Endothelial cell of umbilical vein (primary cell): ENCODE measurements at regions not wholly inside any gene's neighbourhood (a gene's known extent, or its start where the extent isn't known, plus 50 kb on each side); places are given as distances from the start of the nearest gene placed in this dataset.

Experiments
- BruUV-seq: library from RNA; stranded (reverse); fragments of 400-500 nt; replicated peaks from 2 replicates; lab custom pipeline; 2021; lab: Mats Ljungman, UMichigan
- CTCF ChIA-PET: fragments of 300-600, 350-600 bp; sonication (Branson Sonifier 250); formaldehyde crosslinking; loops from one replicate; lab custom pipeline; 2021; ENCODE audit warnings: antibody characterized with exemption, inconsistent platforms; lab: Charles Lee
- POLR2A ChIA-PET: fragments of 300-600, 350-600 bp; sonication (Branson Sonifier 250); formaldehyde crosslinking; loops from one replicate; lab custom pipeline; 2021; ENCODE audit warnings: antibody characterized with exemption, inconsistent platforms; lab: Charles Lee
- DNase-seq: peaks from one replicate; pipeline ENCODE4 v3.0.0-alpha.2; 2011; ENCODE audit warnings: low read depth, low spot score
- FAIRE-seq: peaks from 2 replicates; lab custom pipeline; 2011; peaks lifted over from hg19 to GRCh38; lab: Jason Lieb, UNC
- H2AFZ ChIP-seq: 2 replicates; pipeline ENCODE4 v1.6.0; 2012; ENCODE audit warnings: low read depth, low read length, control low read depth, inconsistent platforms
- H3K27ac ChIP-seq: 2 replicates; pipeline ENCODE4 v1.5.1; 2011; ENCODE audit warnings: low read depth, mild to moderate bottlenecking, control low read depth, low read length, moderate library complexity; ENCODE audit not compliant: insufficient read depth
- H3K27me3 ChIP-seq, 2 experiments: 2 replicates each; pipeline versions ENCODE4 v1.6.0 to v1.6.1; 2011; ENCODE audit warnings: low read length in 2 of 2, mixed read lengths in 1 of 2; ENCODE audit not compliant: control insufficient read depth in 2 of 2, insufficient read depth in 2 of 2
- H3K36me3 ChIP-seq, 2 experiments: 2 replicates in 1 of 2; 3 replicates in 1 of 2; pipeline ENCODE4 v1.5.1; 2011; ENCODE audit warnings: low read length in 2 of 2, mild to moderate bottlenecking in 1 of 2, moderate library complexity in 1 of 2; ENCODE audit not compliant: control insufficient read depth in 2 of 2, insufficient read depth in 2 of 2; ENCODE audit errors: extremely low read depth in 1 of 2
- H3K4me1 ChIP-seq: 3 replicates; pipeline ENCODE4 v1.5.1; 2011; ENCODE audit warnings: mild to moderate bottlenecking, low read length; ENCODE audit not compliant: control insufficient read depth, insufficient read depth; ENCODE audit errors: extremely low read depth
- H3K4me2 ChIP-seq: 2 replicates; pipeline ENCODE4 v1.6.1; 2011; ENCODE audit warnings: low read length, control low read depth, mixed read lengths; ENCODE audit not compliant: insufficient read depth
- H3K4me3 ChIP-seq, 3 experiments: fragments of 200-600 bp in 1 of 3; sonication (generic), shearing (Covaris generic) in 1 of 3; replicated peaks in 1 of 3; 2 replicates each; pipeline ENCODE4 v1.5.1; 2011 to 2016; ENCODE audit warnings: control low read depth in 3 of 3, low read length in 3 of 3, mild to moderate bottlenecking in 2 of 3, inconsistent platforms in 1 of 3, low read depth in 1 of 3, moderate library complexity in 1 of 3; ENCODE audit not compliant: insufficient read depth in 1 of 3
- H3K79me2 ChIP-seq: 2 replicates; pipeline ENCODE4 v1.6.0; 2012; ENCODE audit warnings: low read length, inconsistent platforms; ENCODE audit not compliant: control insufficient read depth, insufficient read depth
- H3K9ac ChIP-seq: replicated peaks from 2 replicates; pipeline ENCODE3; 2011; ENCODE audit warnings: low read length, control low read depth; ENCODE audit not compliant: insufficient read depth; ENCODE audit errors: extremely low read depth
- H3K9me1 ChIP-seq: replicated peaks from 3 replicates; pipeline ENCODE4 v1.6.0; 2011; ENCODE audit warnings: mild to moderate bottlenecking, low read length; ENCODE audit not compliant: control insufficient read depth, insufficient read depth; ENCODE audit errors: extremely low read depth
- H3K9me3 ChIP-seq: replicated peaks from 2 replicates; pipeline ENCODE4 v1.5.1; 2012; ENCODE audit warnings: low read length, inconsistent platforms; ENCODE audit not compliant: control insufficient read depth, insufficient read depth
- H4K20me1 ChIP-seq: replicated peaks from 2 replicates; pipeline ENCODE3; 2011; ENCODE audit warnings: mild to moderate bottlenecking, low read length; ENCODE audit not compliant: control insufficient read depth, insufficient read depth; ENCODE audit errors: extremely low read depth
- CTCF ChIP-seq, 2 donors: IDR thresholded peaks; 1 replicate in 1 of 2; 2 replicates in 1 of 2; pipeline ENCODE4 v1.5.1; 2011; ENCODE audit warnings: low read length in 2 of 2, mild to moderate bottlenecking in 2 of 2, moderate library complexity in 2 of 2, control low read depth in 1 of 2, inconsistent platforms in 1 of 2, low read depth in 1 of 2; ENCODE audit not compliant: insufficient read depth in 1 of 2; ENCODE audit errors: extremely low read depth in 1 of 2
- EZH2 ChIP-seq: IDR thresholded peaks from 2 replicates; pipeline ENCODE4 v1.6.1; 2012; ENCODE audit warnings: borderline replicate concordance, low read depth, mild to moderate bottlenecking, moderate library complexity, low read length, inconsistent platforms; ENCODE audit not compliant: severe bottlenecking
- FOS ChIP-seq: IDR thresholded peaks from 2 replicates; pipeline ENCODE4 v1.6.1; 2011; ENCODE audit warnings: mild to moderate bottlenecking, low read length, moderate library complexity, borderline replicate concordance; ENCODE audit not compliant: insufficient read depth
- GATA2 ChIP-seq: IDR thresholded peaks from 2 replicates; pipeline ENCODE4 v1.7.0; 2011; ENCODE audit warnings: low read depth, mild to moderate bottlenecking, moderate library complexity, mixed read lengths, low read length; ENCODE audit not compliant: insufficient read length, insufficient read depth
- JUN ChIP-seq: IDR thresholded peaks from 2 replicates; pipeline ENCODE4 v1.6.1; 2011; ENCODE audit warnings: borderline replicate concordance, low read depth; ENCODE audit not compliant: insufficient read length, insufficient read depth
- MAX ChIP-seq: IDR thresholded peaks from 2 replicates; pipeline ENCODE4 v1.6.1; 2011; ENCODE audit not compliant: insufficient read depth, insufficient read length
- MYC ChIP-seq: IDR thresholded peaks from one replicate; pipeline ENCODE4 v1.6.1; 2011; ENCODE audit warnings: mild to moderate bottlenecking, low read depth, low read length
- POLR2A ChIP-seq: IDR thresholded peaks from 2 replicates; pipeline ENCODE4 v1.6.1; 2012; ENCODE audit warnings: low read depth, mild to moderate bottlenecking, control low read depth, low read length
- POLR2AphosphoS5 ChIP-seq: IDR thresholded peaks from 2 replicates; pipeline ENCODE4 v1.6.1; 2012; ENCODE audit warnings: low read depth, mild to moderate bottlenecking, control low read depth, low read length, moderate library complexity; ENCODE audit not compliant: insufficient read depth
- dilution Hi-C: fragments of 300-500 bp; cut with MboI; formaldehyde crosslinking; loops from one replicate; pipeline ENCODE4 v1.15.0; 2019; ENCODE audit warnings: low sequenced_read_pairs; ENCODE audit not compliant: extremely low pct_ligation_motif_present
- intact Hi-C: fragments of 100-400 bp; cut with micrococcal nuclease; formaldehyde crosslinking; loops from one replicate; pipeline ENCODE4 v1.10.0; 2022

GRCh38 chr11:116364348-116364747 lies 408.4 kb downstream of the BUD13 start:
- H3K9me3 ChIP-seq = no peaks in the 10 kb centered on the region
- TF ChIP-seq FOS (no peak), MYC (no peak), POLR2AphosphoS5 (no peak), JUN (no peak), MAX (no peak), GATA2 (no peak), EZH2 (no peak), POLR2A (no peak), CTCF (IDR thresholded peaks at IDR 0.05; ENCODE audit: extremely low read depth in 1 of 2, insufficient read depth in 1 of 2, low read depth in 1 of 2, low read length in 2 of 2) (no peak)
- intact Hi-C loops (loop anchor here (5.0 kb wide), 1 partner anchor 328 kb away; no protein-coding TSS in a partner anchor), dilution Hi-C loops (no loop called here)
- BruUV-seq = no TSS peak
- ChIA-PET CTCF (no interaction called here), POLR2A (no interaction called here)
- peaks cover 46% of the 10 kb centered on the region for H3K4me1 ChIP-seq
- FAIRE-seq = no peak
- H3K9ac ChIP-seq = no peak overlapping the region
- H3K27me3 ChIP-seq = no peaks in the 10 kb centered on the region
- H3K36me3 ChIP-seq = no peaks in the 10 kb centered on the region
- no peaks in the 10 kb centered on the region for H3K79me2 ChIP-seq
- no peaks in the 10 kb centered on the region for H4K20me1 ChIP-seq
- no peak overlapping the region for H2AFZ ChIP-seq
- no peak for DNase-seq
- no peak overlapping the region for H3K4me2 ChIP-seq
- H3K4me3 ChIP-seq = no peak overlapping the region
- no peak overlapping the region for H3K27ac ChIP-seq
- H3K9me1 ChIP-seq = no peaks in the 10 kb centered on the region
